ENCODE measurements at regions not wholly inside any gene's neighbourhood (a gene's known extent, or its start where the extent isn't known, plus 50 kb on each side); places are given as distances from the start of the nearest gene placed in this dataset.
A peak's percentile ranks its signal among the peaks of the same experiment; 100 is the strongest.

GRCh38 chr4:79652232-79652631 lies 244.2 kb upstream of the GK2 start:
- TF ChIP-seq POLR2AphosphoS5 (IDR thresholded peaks at IDR 0.05; ENCODE audit: insufficient read depth, low read depth, low read length): peak; percentile 24
- TF ChIP-seq EZH2 (IDR thresholded peaks at IDR 0.05; ENCODE audit: borderline replicate concordance, low read depth, low read length, severe bottlenecking): no peak
